GM21528 (cell line): ENCODE measurements at regions not wholly inside any gene's neighbourhood (a gene's known extent, or its start where the extent isn't known, plus 50 kb on each side); places are given as distances from the start of the nearest gene placed in this dataset.

Experiments
- ATAC-seq: cut with Tn5 transposase; IDR thresholded peaks from one replicate; pipeline ENCODE4 v1.9.1; 2021; ENCODE audit warnings: mild to moderate bottlenecking, moderate library complexity; ENCODE audit not compliant: unreplicated experiment, low FRiP score

- no peak for ATAC-seq
Measured at GRCh38 chr13:63092456-63092855, 1676.8 kb upstream of the PCDH20 start.

- no peak for ATAC-seq
Measured at GRCh38 chr13:63090524-63090923, 1674.9 kb upstream of the PCDH20 start.

GRCh38 chr13:63088226-63088625 lies 1672.6 kb upstream of the PCDH20 start:
- no peak for ATAC-seq

- ATAC-seq = no peak
Measured at GRCh38 chr13:63086286-63086685, 1670.6 kb upstream of the PCDH20 start.

- no peak for ATAC-seq
Measured at GRCh38 chr13:63085851-63086250, 1670.2 kb upstream of the PCDH20 start.

- no peak for ATAC-seq
Measured at GRCh38 chr13:63081400-63082014, 1665.9 kb upstream of the PCDH20 start.

GRCh38 chr13:63075126-63075525 lies 1659.5 kb upstream of the PCDH20 start:
- no peak for ATAC-seq

GRCh38 chr13:63050287-63050686 lies 1634.6 kb upstream of the PCDH20 start:
- ATAC-seq = no peak

GRCh38 chr13:63048653-63049052 lies 1633.0 kb upstream of the PCDH20 start:
- ATAC-seq = no peak

GRCh38 chr13:63044589-63045313 lies 1629.1 kb upstream of the PCDH20 start:
- no peak for ATAC-seq

GRCh38 chr13:63042686-63043085 lies 1627.0 kb upstream of the PCDH20 start:
- no peak for ATAC-seq

GRCh38 chr13:63041640-63042414 lies 1626.2 kb upstream of the PCDH20 start:
- no peak for ATAC-seq

- ATAC-seq = no peak
Measured at GRCh38 chr13:63026285-63026797, 1610.7 kb upstream of the PCDH20 start.

- no peak for ATAC-seq
Measured at GRCh38 chr13:63025741-63026140, 1610.1 kb upstream of the PCDH20 start.

- no peak for ATAC-seq
Measured at GRCh38 chr13:63024458-63024857, 1608.8 kb upstream of the PCDH20 start.

- no peak for ATAC-seq
Measured at GRCh38 chr13:63011996-63012395, 1596.3 kb upstream of the PCDH20 start.

GRCh38 chr13:63010072-63010658 lies 1594.5 kb upstream of the PCDH20 start:
- no peak for ATAC-seq

- ATAC-seq = no peak
Measured at GRCh38 chr13:63005625-63006024, 1590.0 kb upstream of the PCDH20 start.

GRCh38 chr13:62997696-62998095 lies 1582.0 kb upstream of the PCDH20 start:
- no peak for ATAC-seq

- ATAC-seq = no peak
Measured at GRCh38 chr13:62997038-62997599, 1581.5 kb upstream of the PCDH20 start.

GRCh38 chr13:62973804-62974203 lies 1558.2 kb upstream of the PCDH20 start:
- no peak for ATAC-seq
